GM06990 (cell line): ENCODE measurements at regions not wholly inside any gene's neighbourhood (a gene's known extent, or its start where the extent isn't known, plus 50 kb on each side); places are given as distances from the start of the nearest gene placed in this dataset.

ENCODE experiments used
- DNase-seq: peaks from one replicate; pipeline ENCODE4 v3.0.0-alpha.2; 2011; ENCODE audit not compliant: insufficient read length; ENCODE audit errors: extremely low read depth
- H3K27me3 ChIP-seq: replicated peaks from 2 replicates; pipeline ENCODE4 v1.6.0; 2011; ENCODE audit warnings: low read length; ENCODE audit not compliant: control insufficient read depth, insufficient read depth
- H3K36me3 ChIP-seq: 2 replicates; pipeline ENCODE4 v1.5.1; 2011; ENCODE audit warnings: low read length; ENCODE audit not compliant: control insufficient read depth, insufficient read depth
- H3K4me3 ChIP-seq: replicated peaks from 2 replicates; pipeline ENCODE4 v1.5.1; 2011; ENCODE audit warnings: low read depth, mild to moderate bottlenecking, control low read depth, low read length
- TF ChIP-seq, protein P1 (sequence below): IDR thresholded peaks from 2 replicates; pipeline ENCODE4 v1.5.1; 2011; ENCODE audit warnings: low read length, control low read depth, mild to moderate bottlenecking, inconsistent platforms; ENCODE audit not compliant: insufficient read depth, poor library complexity, severe bottlenecking

DNA sequence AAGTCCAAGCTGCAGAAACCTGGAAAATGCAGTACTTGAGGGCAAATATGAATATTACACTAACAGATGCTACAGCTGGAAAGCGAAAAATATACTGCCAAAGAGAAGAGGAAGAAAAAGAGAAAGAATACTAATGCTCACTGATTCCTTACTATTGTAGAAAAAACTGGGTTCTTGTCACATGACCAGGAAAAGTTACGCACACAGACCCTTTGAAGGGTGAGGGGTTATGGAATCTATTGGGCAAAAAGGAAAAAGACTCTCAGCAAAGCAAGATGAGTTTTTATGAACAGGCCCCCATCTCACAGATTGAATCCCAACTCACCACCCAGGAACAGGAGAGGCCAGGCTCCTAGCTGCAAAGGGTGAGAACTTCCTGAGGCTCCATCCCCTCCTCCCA, 228.1 kb upstream of the KLF14 start:
- TF ChIP-seq, protein P1, sequence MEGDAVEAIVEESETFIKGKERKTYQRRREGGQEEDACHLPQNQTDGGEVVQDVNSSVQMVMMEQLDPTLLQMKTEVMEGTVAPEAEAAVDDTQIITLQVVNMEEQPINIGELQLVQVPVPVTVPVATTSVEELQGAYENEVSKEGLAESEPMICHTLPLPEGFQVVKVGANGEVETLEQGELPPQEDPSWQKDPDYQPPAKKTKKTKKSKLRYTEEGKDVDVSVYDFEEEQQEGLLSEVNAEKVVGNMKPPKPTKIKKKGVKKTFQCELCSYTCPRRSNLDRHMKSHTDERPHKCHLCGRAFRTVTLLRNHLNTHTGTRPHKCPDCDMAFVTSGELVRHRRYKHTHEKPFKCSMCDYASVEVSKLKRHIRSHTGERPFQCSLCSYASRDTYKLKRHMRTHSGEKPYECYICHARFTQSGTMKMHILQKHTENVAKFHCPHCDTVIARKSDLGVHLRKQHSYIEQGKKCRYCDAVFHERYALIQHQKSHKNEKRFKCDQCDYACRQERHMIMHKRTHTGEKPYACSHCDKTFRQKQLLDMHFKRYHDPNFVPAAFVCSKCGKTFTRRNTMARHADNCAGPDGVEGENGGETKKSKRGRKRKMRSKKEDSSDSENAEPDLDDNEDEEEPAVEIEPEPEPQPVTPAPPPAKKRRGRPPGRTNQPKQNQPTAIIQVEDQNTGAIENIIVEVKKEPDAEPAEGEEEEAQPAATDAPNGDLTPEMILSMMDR, result no peak
- no peak for DNase-seq
- Histone ChIP-seq H3K4me3 (no peak overlapping the region), H3K36me3 (no peaks in the 10 kb centered on the region; the same call in 1 of the 2 replicates), H3K27me3 (no peaks in the 10 kb centered on the region)

DNA sequence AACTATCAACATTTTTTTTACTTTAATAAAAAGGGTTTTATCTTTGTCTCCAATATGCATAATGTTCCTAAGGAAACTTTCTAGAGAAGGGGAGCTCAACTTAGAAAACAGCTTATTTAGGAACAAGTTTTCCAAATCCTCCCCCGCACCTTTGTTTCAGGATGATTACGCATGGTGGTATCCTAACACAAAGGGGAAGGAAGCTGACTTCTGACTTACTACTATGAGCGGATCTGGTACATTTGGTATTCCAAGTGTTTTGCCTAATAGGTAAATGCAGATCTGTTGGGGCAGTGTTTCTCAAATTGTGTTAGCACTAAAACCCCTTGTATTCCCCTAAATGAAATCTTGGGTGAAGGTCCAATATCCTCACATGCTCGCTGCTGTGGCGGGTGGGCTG, 229.3 kb upstream of the KLF14 start:
- H3K4me3 ChIP-seq, result no peak overlapping the region
- TF ChIP-seq, protein P1, result no peak
- no peak for DNase-seq
- no peaks in the 10 kb centered on the region for H3K36me3 ChIP-seq
- no peaks in the 10 kb centered on the region for H3K27me3 ChIP-seq

DNA sequence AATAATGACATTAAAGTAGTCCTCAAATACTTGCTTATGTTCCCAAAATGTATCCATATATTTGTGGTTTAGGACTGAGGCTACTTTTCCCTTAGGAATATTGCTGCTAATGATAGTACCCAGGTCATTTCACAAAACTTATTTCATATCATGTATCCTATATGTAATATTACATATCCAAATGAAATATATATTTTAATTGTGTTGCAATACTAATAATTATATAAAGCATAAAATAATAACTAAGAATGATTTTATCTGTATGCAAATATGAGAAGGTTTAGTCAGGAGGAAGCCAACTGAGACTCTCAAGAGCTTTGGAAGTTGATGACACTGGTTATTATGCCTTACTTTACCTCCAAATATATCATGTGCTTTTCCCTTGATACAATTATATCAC, 231.5 kb upstream of the KLF14 start:
- Histone ChIP-seq H3K36me3 (no peaks in the 10 kb centered on the region), H3K27me3 (no peaks in the 10 kb centered on the region), H3K4me3 (no peak overlapping the region)
- TF ChIP-seq, protein P1, result no peak
- DNase-seq, result no peak

DNA sequence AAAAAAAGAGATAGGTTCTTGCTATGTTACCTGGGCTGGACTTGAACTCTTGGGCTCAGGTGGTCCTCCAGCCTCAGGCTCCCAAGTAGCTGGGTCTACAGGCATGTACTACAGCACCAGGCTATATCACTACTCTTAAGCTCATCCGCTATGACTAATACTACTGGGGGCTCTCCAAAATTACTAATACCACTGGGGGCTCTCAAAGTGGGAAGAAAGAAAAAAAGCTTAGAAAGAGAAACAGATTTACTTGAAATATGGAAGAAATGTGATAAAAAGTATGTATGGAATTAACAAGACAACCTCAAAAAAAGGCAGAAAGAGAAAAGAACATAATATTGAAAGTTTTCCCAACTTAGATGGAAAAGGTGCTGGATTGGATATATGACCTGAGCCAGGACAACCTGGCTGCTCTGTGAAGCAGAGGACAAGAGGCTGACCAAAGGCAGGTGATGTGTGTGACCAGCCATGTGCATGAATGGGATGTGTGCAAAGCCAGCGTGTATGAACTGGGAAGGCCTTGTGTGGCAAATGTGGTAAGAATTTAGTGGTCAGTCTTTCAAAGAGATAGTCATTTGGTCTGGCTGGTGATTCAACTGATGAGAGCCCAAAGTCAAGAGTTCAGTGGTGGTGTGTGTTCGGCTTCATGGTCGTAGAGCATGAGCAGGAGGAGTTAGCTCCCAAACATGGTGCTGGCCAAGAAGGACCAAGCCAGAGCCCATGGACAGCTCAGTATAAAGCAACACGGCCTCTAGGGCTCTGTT, 232.4 kb upstream of the KLF14 start:
- Histone ChIP-seq H3K4me3 (no peak overlapping the region), H3K27me3 (no peaks in the 10 kb centered on the region), H3K36me3 (no peaks in the 10 kb centered on the region)
- DNase-seq, result no peak
- TF ChIP-seq, protein P1, result no peak

DNA sequence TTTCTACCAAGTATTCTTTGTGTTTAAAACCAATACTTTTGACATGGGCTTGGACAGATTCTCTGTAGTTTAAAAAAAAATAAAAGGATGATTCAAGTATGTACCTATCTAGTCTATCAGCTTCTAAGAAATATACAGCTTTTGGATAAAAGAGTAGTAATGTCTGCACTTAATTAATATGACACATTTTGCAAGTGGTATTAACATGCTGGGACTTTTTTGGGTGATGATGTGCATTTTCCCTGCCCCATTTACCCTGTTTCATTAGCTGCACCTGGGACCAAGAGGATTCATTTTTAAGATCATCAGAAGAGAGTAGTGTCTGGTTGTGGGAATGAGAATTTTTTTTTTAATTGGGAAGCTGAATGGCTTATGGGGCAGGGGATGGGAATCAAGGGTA, 236.2 kb upstream of the KLF14 start:
- no peak for DNase-seq
- no peaks in the 10 kb centered on the region for H3K27me3 ChIP-seq
- TF ChIP-seq, protein P1, result no peak
- H3K36me3 ChIP-seq, result no peaks in the 10 kb centered on the region
- no peak overlapping the region for H3K4me3 ChIP-seq
